ENCODE measurements at regions not wholly inside any gene's neighbourhood (a gene's known extent, or its start where the extent isn't known, plus 50 kb on each side); places are given as distances from the start of the nearest gene placed in this dataset.

- no peak for DNase-seq
Measured at GRCh38 chr1:56304975-56305374, 274.4 kb downstream of the PLPP3 start.

DNA sequence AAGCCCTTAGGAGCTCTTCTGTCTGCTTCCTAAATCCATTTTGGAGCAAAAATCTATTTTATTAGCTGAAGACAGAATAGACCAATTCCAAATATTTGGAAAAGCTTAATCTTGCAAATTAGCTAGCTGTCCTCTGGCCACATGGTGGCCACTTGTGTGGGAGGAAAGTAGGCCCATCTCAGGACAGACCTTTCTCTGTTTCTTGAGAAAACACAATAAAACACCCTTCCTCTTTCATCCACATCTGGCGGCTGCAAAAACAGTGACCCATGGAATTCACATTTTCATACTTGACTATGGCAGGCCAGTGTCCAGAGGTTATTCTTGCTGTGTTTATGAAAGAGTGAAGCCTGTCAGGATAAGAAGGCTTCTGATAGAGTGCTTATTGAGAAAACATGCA lies 275.6 kb downstream of the PLPP3 start:
- DNase-seq: no peak

- DNase-seq: no peak
Measured at GRCh38 chr1:56302878-56303277, 276.5 kb downstream of the PLPP3 start.

GRCh38 chr1:56301791-56302190 lies 277.6 kb downstream of the PLPP3 start:
- DNase-seq: no peak

GRCh38 chr1:56300836-56301235 lies 278.5 kb downstream of the PLPP3 start:
- no peak for DNase-seq

DNA sequence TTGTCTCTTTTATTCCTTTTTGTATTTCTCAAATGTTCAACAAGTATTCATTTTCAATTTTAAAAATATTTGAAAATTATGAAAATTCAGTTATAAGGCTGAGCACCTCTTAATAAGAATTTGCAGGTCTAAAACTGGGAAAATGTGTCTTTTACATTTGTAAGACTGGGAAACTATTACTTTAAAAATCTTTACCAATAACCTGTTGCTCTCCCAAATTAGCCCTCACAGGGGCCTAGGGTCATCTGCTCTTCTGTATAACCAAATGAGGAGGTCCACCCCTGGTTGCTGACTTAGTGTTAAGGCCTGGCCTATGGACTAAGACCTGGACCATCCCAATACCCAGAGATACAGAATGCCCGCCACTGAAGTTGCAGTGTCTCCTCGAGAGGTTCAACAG lies 280.5 kb downstream of the PLPP3 start:
- DNase-seq: no peak

GRCh38 chr1:56297904-56298303 lies 281.5 kb downstream of the PLPP3 start:
- no peak for DNase-seq

GRCh38 chr1:56297208-56297607 lies 282.2 kb downstream of the PLPP3 start:
- DNase-seq: no peak

- DNase-seq: no peak
Measured at GRCh38 chr1:56295949-56296929, 283.1 kb downstream of the PLPP3 start.

- DNase-seq: no peak
Measured at GRCh38 chr1:56291374-56291919, 287.9 kb downstream of the PLPP3 start.

- DNase-seq: no peak
Measured at GRCh38 chr1:56289260-56289659, 290.1 kb downstream of the PLPP3 start.

GRCh38 chr1:56287721-56288120 lies 291.6 kb downstream of the PLPP3 start:
- DNase-seq: no peak

GRCh38 chr1:56286956-56287355 lies 292.4 kb downstream of the PLPP3 start:
- no peak for DNase-seq

- no peak for DNase-seq
Measured at GRCh38 chr1:56286506-56286905, 292.9 kb downstream of the PLPP3 start.

- no peak for DNase-seq
Measured at GRCh38 chr1:56285554-56286402, 293.6 kb downstream of the PLPP3 start.

DNA sequence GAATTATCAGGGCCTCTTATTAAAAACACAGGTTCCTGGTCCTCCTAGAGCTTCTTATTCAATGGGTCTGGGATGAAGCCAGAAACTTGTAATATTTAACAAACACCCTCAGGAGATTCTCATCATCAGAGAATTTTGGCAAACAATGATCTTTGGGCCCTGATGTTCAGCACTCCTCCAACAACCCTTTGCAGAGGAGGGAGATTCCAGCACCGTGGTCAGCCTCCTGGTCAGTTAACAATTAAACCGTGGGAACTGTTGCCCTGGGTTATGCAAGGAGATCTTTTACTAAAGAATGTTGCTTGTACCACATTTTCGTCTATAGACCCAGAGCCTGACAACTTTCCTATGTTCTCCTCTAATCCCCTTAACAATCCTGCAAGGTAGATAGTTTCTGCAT lies 294.4 kb downstream of the PLPP3 start:
- DNase-seq: no peak

- DNase-seq: no peak
Measured at GRCh38 chr1:56278061-56278460, 301.3 kb downstream of the PLPP3 start.

DNA sequence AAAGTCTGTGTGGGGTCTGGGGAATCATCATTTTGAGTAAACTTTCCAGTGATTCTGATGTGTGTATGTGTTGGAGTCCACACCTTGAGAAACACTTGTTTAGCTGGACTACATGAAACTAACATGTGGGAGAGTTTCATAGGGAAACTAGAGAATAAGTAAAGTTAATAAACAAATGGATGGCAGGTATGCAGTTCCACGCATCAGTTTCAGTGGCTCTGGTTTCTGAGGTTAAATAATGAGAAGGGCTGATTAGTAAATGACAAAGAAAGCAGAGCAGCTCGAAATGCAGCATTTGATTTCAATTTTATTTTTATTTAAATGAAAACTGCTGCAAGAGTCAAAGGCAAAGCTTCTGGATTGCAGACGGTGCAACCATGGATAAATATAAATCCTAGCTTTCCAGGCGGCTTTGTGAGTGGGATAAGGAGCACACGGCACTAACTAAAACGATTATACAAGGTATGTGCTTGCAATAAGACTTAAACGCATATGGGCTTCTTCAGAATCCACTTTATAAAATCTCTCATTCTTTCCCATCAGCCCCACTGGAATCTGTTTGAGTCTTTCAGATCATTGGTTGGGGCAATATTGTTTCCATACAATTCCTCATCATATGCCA lies 310.7 kb downstream of the PLPP3 start:
- no peak for DNase-seq

DNA sequence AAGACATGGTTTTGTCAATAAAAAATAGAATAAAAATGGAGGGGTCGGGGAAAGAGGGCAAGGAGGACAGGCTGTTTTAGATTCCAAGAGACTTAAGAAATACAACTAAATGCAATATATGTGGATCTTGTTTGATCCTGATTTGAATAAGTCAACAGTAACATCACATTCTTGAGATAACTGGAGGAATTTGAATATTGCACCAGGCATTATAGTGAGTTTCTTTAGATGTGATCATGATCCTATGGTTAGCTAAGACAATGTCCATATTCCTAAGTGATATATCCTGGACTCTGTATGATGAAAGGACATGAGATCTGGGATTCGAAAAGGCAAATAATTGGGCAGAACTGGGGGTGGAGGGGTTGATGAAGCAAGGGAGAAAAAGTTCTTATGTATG lies 311.8 kb downstream of the PLPP3 start:
- no peak for DNase-seq

- DNase-seq: no peak
Measured at GRCh38 chr1:56266359-56266758, 313.0 kb downstream of the PLPP3 start.

DNA sequence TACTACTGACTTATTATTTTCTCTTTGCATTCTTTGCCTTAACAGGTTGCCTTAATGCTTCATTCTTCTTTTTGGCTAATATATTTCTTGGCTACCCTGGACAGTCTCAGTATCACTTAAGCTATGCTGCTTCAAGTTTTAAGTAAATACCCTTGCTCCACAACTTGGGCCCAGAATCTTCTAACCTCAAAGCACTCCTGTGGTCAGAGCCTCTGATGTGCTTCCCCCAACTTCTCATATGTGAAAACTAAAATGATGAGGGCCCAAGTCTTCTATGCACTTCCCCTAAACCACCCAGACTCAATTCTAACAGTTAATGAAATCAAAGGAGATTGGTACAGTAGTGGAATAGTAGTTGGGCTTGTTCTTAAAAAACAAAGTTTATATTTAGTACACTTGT lies 314.1 kb downstream of the PLPP3 start:
- DNase-seq: no peak

DNA sequence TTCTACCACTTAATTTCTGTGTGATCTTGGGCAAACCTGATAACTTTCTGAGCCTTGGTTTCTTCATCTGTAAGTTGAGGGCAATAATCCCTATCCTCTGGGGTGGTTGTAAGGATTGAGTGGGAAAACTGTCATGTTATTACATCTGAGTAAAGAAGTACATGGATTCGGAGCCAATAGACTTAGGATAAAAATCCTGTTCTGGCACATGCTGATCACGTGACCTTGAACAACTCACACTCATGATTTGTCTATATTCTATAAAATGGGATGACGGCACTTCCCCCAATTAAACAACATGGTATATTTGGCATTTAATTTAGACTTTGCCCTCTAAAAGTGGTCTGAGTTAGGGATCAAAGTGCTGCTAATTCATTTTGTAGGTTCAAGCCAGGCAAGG lies 315.5 kb downstream of the PLPP3 start:
- DNase-seq: no peak

DNA sequence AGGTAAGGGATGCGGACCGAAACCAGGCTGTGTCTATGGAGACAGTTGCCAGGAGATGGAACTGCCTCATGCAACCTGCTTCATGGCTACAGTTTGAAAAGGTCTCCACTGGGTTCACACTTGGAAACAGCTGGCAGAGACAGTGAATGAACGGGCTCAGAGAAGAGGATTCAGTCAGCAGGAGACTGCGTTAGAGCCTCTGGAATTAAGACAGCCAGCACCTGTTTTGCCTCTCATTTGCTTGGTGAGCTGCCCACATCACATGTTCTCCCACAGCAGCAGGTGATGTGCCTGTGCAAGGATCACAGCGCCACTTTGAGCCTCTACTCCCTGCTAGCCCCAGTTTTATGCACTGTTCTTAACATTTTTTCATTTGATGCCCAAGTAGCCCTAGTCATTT lies 321.0 kb downstream of the PLPP3 start:
- no peak for DNase-seq
